ENCODE measurements at regions not wholly inside any gene's neighbourhood (a gene's known extent, or its start where the extent isn't known, plus 50 kb on each side); places are given as distances from the start of the nearest gene placed in this dataset.

- no peak overlapping the region for H3K4me3 Mint-ChIP-seq
- 100% methylated on average over 1 of the region's 3 CpGs for WGBS (ENCODE audit: insufficient coverage)
- Histone ChIP-seq H3K9me3 (no peaks in the 10 kb centered on the region), H3K4me3 (ENCODE audit: control insufficient read depth in 1 of 2, extremely low read depth in 1 of 2, low read length in 1 of 2) (no peak overlapping the region), H3K36me3 (ENCODE audit: control insufficient read depth in 2 of 2, extremely low read depth in 1 of 2, insufficient read depth in 1 of 2, low read length in 1 of 2) (no peaks in the 10 kb centered on the region), H3K27ac (ENCODE audit: low read length) (no peak overlapping the region), H3K27me3 (replicated peaks in 1 of 2; ENCODE audit: control insufficient read depth in 2 of 2, extremely low read depth in 1 of 2, insufficient read depth in 2 of 2, low read length in 1 of 2) (no peaks in the 10 kb centered on the region), H3K4me1 (ENCODE audit: control insufficient read depth in 1 of 2, extremely low read depth in 1 of 2, insufficient read depth in 2 of 2, low read length in 2 of 2) (no peaks in the 10 kb centered on the region)
- no peak overlapping the region for H3K27ac Mint-ChIP-seq
- DNase-seq (no peak), ATAC-seq (replicated peaks in 1 of 4) (no peak)
- ChIA-PET POLR2A (no interaction called here), CTCF (no interaction called here)
- H3K4me1 Mint-ChIP-seq: no peaks in the 10 kb centered on the region
- peaks cover 0 to 8% of the 10 kb centered on the region in 2 donors for H3K27me3 Mint-ChIP-seq
- H3K36me3 Mint-ChIP-seq: no peaks in the 10 kb centered on the region
- H3K9me3 Mint-ChIP-seq: peaks cover 2 to 5% (median 3%) of the 10 kb centered on the region in 3 donors
Measured at GRCh38 chr5:57940879-57941278, 458.3 kb upstream of the ACTBL2 start.

DNA sequence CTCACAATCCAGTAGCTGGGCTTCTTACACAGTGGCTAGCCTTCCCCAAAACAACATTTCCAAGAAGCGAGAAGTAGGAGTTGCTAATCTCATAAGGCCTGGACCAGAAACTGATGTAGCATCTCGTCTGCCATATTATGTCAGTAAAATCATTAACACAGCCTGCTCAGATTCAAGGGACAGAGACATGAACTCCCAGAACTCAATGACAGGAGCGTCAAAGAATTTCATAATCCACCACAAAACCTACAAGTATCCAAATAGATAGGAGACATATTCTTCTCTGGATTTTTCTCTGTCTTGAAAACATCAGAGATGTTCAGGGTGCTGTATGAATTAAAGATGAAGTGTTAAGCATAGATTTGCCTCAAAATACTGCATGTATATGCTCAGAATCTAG, 457.6 kb upstream of the ACTBL2 start:
- ChIA-PET POLR2A (no interaction called here), CTCF (no interaction called here)
- Mint-ChIP-seq H3K27ac (no peak overlapping the region), H3K36me3 (no peaks in the 10 kb centered on the region), H3K4me3 (no peak overlapping the region), H3K9me3 (peaks cover 2 to 5% (median 3%) of the 10 kb centered on the region in 3 donors), H3K4me1 (no peaks in the 10 kb centered on the region), H3K27me3 (peaks cover 0 to 10% of the 10 kb centered on the region in 2 donors)
- WGBS (ENCODE audit: insufficient coverage): 92% methylated on average over 2 of the region's 3 CpGs
- no peaks in the 10 kb centered on the region for H3K36me3 ChIP-seq (ENCODE audit: control insufficient read depth in 2 of 2, extremely low read depth in 1 of 2, insufficient read depth in 1 of 2, low read length in 1 of 2)
- H3K27ac ChIP-seq (ENCODE audit: low read length): no peak overlapping the region
- H3K4me3 ChIP-seq (ENCODE audit: control insufficient read depth in 1 of 2, extremely low read depth in 1 of 2, low read length in 1 of 2): no peak overlapping the region
- DNase-seq (no peak), ATAC-seq (replicated peaks in 1 of 4) (no peak)
- H3K27me3 ChIP-seq (replicated peaks in 1 of 2; ENCODE audit: control insufficient read depth in 2 of 2, extremely low read depth in 1 of 2, insufficient read depth in 2 of 2, low read length in 1 of 2): no peaks in the 10 kb centered on the region
- H3K4me1 ChIP-seq (ENCODE audit: control insufficient read depth in 1 of 2, extremely low read depth in 1 of 2, insufficient read depth in 2 of 2, low read length in 2 of 2): no peaks in the 10 kb centered on the region
- no peaks in the 10 kb centered on the region for H3K9me3 ChIP-seq

GRCh38 chr5:57939771-57940170, 457.2 kb upstream of the ACTBL2 start:
- Histone ChIP-seq H3K4me3 (ENCODE audit: control insufficient read depth in 1 of 2, extremely low read depth in 1 of 2, low read length in 1 of 2) (no peak overlapping the region), H3K36me3 (ENCODE audit: control insufficient read depth in 2 of 2, extremely low read depth in 1 of 2, insufficient read depth in 1 of 2, low read length in 1 of 2) (no peaks in the 10 kb centered on the region), H3K27ac (ENCODE audit: low read length) (no peak overlapping the region), H3K9me3 (no peaks in the 10 kb centered on the region), H3K4me1 (ENCODE audit: control insufficient read depth in 1 of 2, extremely low read depth in 1 of 2, insufficient read depth in 2 of 2, low read length in 2 of 2) (no peaks in the 10 kb centered on the region), H3K27me3 (replicated peaks in 1 of 2; ENCODE audit: control insufficient read depth in 2 of 2, extremely low read depth in 1 of 2, insufficient read depth in 2 of 2, low read length in 1 of 2) (no peaks in the 10 kb centered on the region)
- POLR2A ChIA-PET: interaction anchor here in 1 of 2 donors (0.7 kb wide), 1 partner anchor 10 kb away, joined by 3 read pairs; no protein-coding TSS in a partner anchor
- no CpG with 5 or more reads among the region's 3 CpGs for WGBS (ENCODE audit: insufficient coverage)
- H3K4me3 Mint-ChIP-seq: no peak overlapping the region
- ATAC-seq (replicated peaks in 1 of 4) (no peak), DNase-seq (no peak)
- CTCF ChIA-PET: no interaction called here
- no peak overlapping the region for H3K27ac Mint-ChIP-seq
- peaks cover 2 to 5% (median 3%) of the 10 kb centered on the region in 3 donors for H3K9me3 Mint-ChIP-seq
- no peaks in the 10 kb centered on the region for H3K4me1 Mint-ChIP-seq
- H3K27me3 Mint-ChIP-seq: peaks cover 0 to 10% of the 10 kb centered on the region in 2 donors
- H3K36me3 Mint-ChIP-seq: no peaks in the 10 kb centered on the region

- H3K4me1 Mint-ChIP-seq: no peaks in the 10 kb centered on the region
- no peak overlapping the region for H3K4me3 ChIP-seq (ENCODE audit: control insufficient read depth in 1 of 2, extremely low read depth in 1 of 2, low read length in 1 of 2)
- ATAC-seq (replicated peaks in 1 of 4): no peak
- H3K36me3 ChIP-seq (ENCODE audit: control insufficient read depth in 2 of 2, extremely low read depth in 1 of 2, insufficient read depth in 1 of 2, low read length in 1 of 2): no peaks in the 10 kb centered on the region
- peaks cover 0 to 10% of the 10 kb centered on the region in 2 donors for H3K27me3 Mint-ChIP-seq
- H3K4me1 ChIP-seq (ENCODE audit: control insufficient read depth in 1 of 2, extremely low read depth in 1 of 2, insufficient read depth in 2 of 2, low read length in 2 of 2): no peaks in the 10 kb centered on the region
- H3K27me3 ChIP-seq (replicated peaks in 1 of 2; ENCODE audit: control insufficient read depth in 2 of 2, extremely low read depth in 1 of 2, insufficient read depth in 2 of 2, low read length in 1 of 2): no peaks in the 10 kb centered on the region
- ChIA-PET POLR2A (interaction anchor here in 1 of 2 donors (0.7 kb wide), 1 partner anchor 9 kb away, joined by 3 read pairs; no protein-coding TSS in a partner anchor), CTCF (no interaction called here)
- H3K9me3 Mint-ChIP-seq: peaks cover 2 to 5% (median 3%) of the 10 kb centered on the region in 3 donors
- H3K27ac ChIP-seq (ENCODE audit: low read length): no peak overlapping the region
- no peak overlapping the region for H3K4me3 Mint-ChIP-seq
- H3K36me3 Mint-ChIP-seq: no peaks in the 10 kb centered on the region
- no peak overlapping the region for H3K27ac Mint-ChIP-seq
- DNase-seq: no peak
- H3K9me3 ChIP-seq: no peaks in the 10 kb centered on the region
Measured at GRCh38 chr5:57939335-57939734, 456.7 kb upstream of the ACTBL2 start.

DNA sequence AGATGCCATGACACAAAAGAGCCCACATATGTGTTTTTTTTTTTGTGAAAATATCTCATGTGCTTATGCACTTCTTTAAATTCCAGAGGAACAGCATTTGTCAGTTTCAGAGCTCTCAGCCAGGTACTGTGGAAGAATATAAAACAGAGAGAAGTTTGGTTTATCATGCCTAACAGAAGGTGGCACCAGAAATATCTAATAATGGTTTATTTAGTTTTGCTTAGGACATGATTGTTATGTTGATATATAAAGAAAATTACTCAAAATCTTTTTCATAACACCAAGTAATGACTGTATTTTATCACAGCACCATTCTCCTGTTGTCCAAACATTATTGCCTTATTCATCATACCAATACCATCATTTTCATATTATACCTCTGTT, 455.6 kb upstream of the ACTBL2 start:
- Mint-ChIP-seq H3K4me1 (no peaks in the 10 kb centered on the region), H3K27me3 (peaks cover 0 to 10% of the 10 kb centered on the region in 2 donors), H3K4me3 (no peak overlapping the region), H3K36me3 (no peaks in the 10 kb centered on the region), H3K27ac (no peak overlapping the region), H3K9me3 (peaks cover 2 to 5% (median 3%) of the 10 kb centered on the region in 3 donors)
- H3K9me3 ChIP-seq: no peaks in the 10 kb centered on the region
- ATAC-seq (replicated peaks in 1 of 4) (no peak), DNase-seq (no peak)
- H3K4me3 ChIP-seq (ENCODE audit: control insufficient read depth in 1 of 2, extremely low read depth in 1 of 2, low read length in 1 of 2): no peak overlapping the region
- H3K4me1 ChIP-seq (ENCODE audit: control insufficient read depth in 1 of 2, extremely low read depth in 1 of 2, insufficient read depth in 2 of 2, low read length in 2 of 2): no peaks in the 10 kb centered on the region
- POLR2A ChIA-PET: no interaction called here
- H3K27ac ChIP-seq (ENCODE audit: low read length): no peak overlapping the region
- H3K27me3 ChIP-seq (replicated peaks in 1 of 2; ENCODE audit: control insufficient read depth in 2 of 2, extremely low read depth in 1 of 2, insufficient read depth in 2 of 2, low read length in 1 of 2): no peaks in the 10 kb centered on the region
- CTCF ChIA-PET: no interaction called here
- no peaks in the 10 kb centered on the region for H3K36me3 ChIP-seq (ENCODE audit: control insufficient read depth in 2 of 2, extremely low read depth in 1 of 2, insufficient read depth in 1 of 2, low read length in 1 of 2)

- no peaks in the 10 kb centered on the region for H3K4me1 ChIP-seq (ENCODE audit: control insufficient read depth in 1 of 2, extremely low read depth in 1 of 2, insufficient read depth in 2 of 2, low read length in 2 of 2)
- H3K9me3 Mint-ChIP-seq: peaks cover 0 to 5% (median 0%) of the 10 kb centered on the region in 3 donors
- no peaks in the 10 kb centered on the region for H3K4me1 Mint-ChIP-seq
- no peaks in the 10 kb centered on the region for H3K9me3 ChIP-seq
- H3K36me3 Mint-ChIP-seq: no peaks in the 10 kb centered on the region
- H3K27ac ChIP-seq (ENCODE audit: low read length): no peak overlapping the region
- H3K27me3 Mint-ChIP-seq: peaks cover 0 to 10% of the 10 kb centered on the region in 2 donors
- ChIA-PET POLR2A (no interaction called here), CTCF (no interaction called here)
- no peak overlapping the region for H3K27ac Mint-ChIP-seq
- no peak overlapping the region for H3K4me3 ChIP-seq (ENCODE audit: control insufficient read depth in 1 of 2, extremely low read depth in 1 of 2, low read length in 1 of 2)
- WGBS (ENCODE audit: insufficient coverage): no CpG with 5 or more reads among the region's 4 CpGs
- no peak for DNase-seq
- no peaks in the 10 kb centered on the region for H3K36me3 ChIP-seq (ENCODE audit: control insufficient read depth in 2 of 2, extremely low read depth in 1 of 2, insufficient read depth in 1 of 2, low read length in 1 of 2)
- no peak overlapping the region for H3K4me3 Mint-ChIP-seq
- ATAC-seq (replicated peaks in 1 of 4): no peak
- no peaks in the 10 kb centered on the region for H3K27me3 ChIP-seq (replicated peaks in 1 of 2; ENCODE audit: control insufficient read depth in 2 of 2, extremely low read depth in 1 of 2, insufficient read depth in 2 of 2, low read length in 1 of 2)
Measured at GRCh38 chr5:57937501-57938173, 455.0 kb upstream of the ACTBL2 start.

GRCh38 chr5:57937025-57937424, 454.4 kb upstream of the ACTBL2 start:
- Mint-ChIP-seq H3K4me3 (no peak overlapping the region), H3K36me3 (no peaks in the 10 kb centered on the region), H3K9me3 (peaks cover 0 to 5% (median 0%) of the 10 kb centered on the region in 3 donors), H3K4me1 (no peaks in the 10 kb centered on the region), H3K27me3 (peaks cover 1 to 10% of the 10 kb centered on the region in 2 donors), H3K27ac (no peak overlapping the region)
- H3K36me3 ChIP-seq (ENCODE audit: control insufficient read depth in 2 of 2, extremely low read depth in 1 of 2, insufficient read depth in 1 of 2, low read length in 1 of 2): no peaks in the 10 kb centered on the region
- H3K9me3 ChIP-seq: no peaks in the 10 kb centered on the region
- POLR2A ChIA-PET: no interaction called here
- CTCF ChIA-PET: no interaction called here
- no peak for ATAC-seq (replicated peaks in 1 of 4)
- H3K4me3 ChIP-seq (ENCODE audit: control insufficient read depth in 1 of 2, extremely low read depth in 1 of 2, low read length in 1 of 2): no peak overlapping the region
- no peak overlapping the region for H3K27ac ChIP-seq (ENCODE audit: low read length)
- no CpG with 5 or more reads among the region's 3 CpGs for WGBS (ENCODE audit: insufficient coverage)
- no peaks in the 10 kb centered on the region for H3K27me3 ChIP-seq (replicated peaks in 1 of 2; ENCODE audit: control insufficient read depth in 2 of 2, extremely low read depth in 1 of 2, insufficient read depth in 2 of 2, low read length in 1 of 2)
- H3K4me1 ChIP-seq (ENCODE audit: control insufficient read depth in 1 of 2, extremely low read depth in 1 of 2, insufficient read depth in 2 of 2, low read length in 2 of 2): no peaks in the 10 kb centered on the region
- DNase-seq: no peak
